OCI-LY7 (cell line): ENCODE measurements at regions not wholly inside any gene's neighbourhood (a gene's known extent, or its start where the extent isn't known, plus 50 kb on each side); places are given as distances from the start of the nearest gene placed in this dataset.

Experiments
- BruUV-seq: library from RNA; stranded (reverse); fragments of 400-500 nt; replicated peaks from 2 replicates; lab custom pipeline; 2021; lab: Mats Ljungman, UMichigan
- CTCF ChIA-PET: fragments of 300-600 bp; sonication (Branson Sonifier 250); formaldehyde crosslinking; loops from one replicate; lab custom pipeline; 2022; ENCODE audit warnings: antibody characterized with exemption; ENCODE audit not compliant: unreplicated experiment; lab: Charles Lee
- POLR2A ChIA-PET: fragments of 300-600 bp; sonication (Branson Sonifier 250); formaldehyde crosslinking; loops from one replicate; lab custom pipeline; 2022; ENCODE audit warnings: antibody characterized with exemption; lab: Charles Lee
- DNase-seq: peaks from one replicate; pipeline ENCODE4 v3.0.0-alpha.2; 2015; ENCODE audit warnings: low spot score
- H2AFZ ChIP-seq: fragments of 200-600 bp; sonication (generic), shearing (Covaris generic); 2 replicates; pipeline ENCODE4 v1.6.1; 2014; ENCODE audit warnings: mild to moderate bottlenecking, antibody characterized with exemption, low read length, moderate library complexity
- H3K27ac ChIP-seq: fragments of 200-600 bp; sonication (generic); 2 replicates; pipeline ENCODE4 v1.5.1; 2014; ENCODE audit warnings: mixed run types, low read depth, mild to moderate bottlenecking, moderate library complexity, low read length, inconsistent platforms; ENCODE audit not compliant: poor library complexity, severe bottlenecking
- H3K36me3 ChIP-seq: fragments of 200-600 bp; sonication (generic); 2 replicates; pipeline ENCODE4 v1.6.1; 2014; ENCODE audit warnings: mild to moderate bottlenecking, antibody characterized with exemption, low read length, moderate library complexity, mixed read lengths; ENCODE audit not compliant: insufficient read depth
- H3K4me1 ChIP-seq: fragments of 200-600 bp; sonication (generic); 2 replicates; pipeline ENCODE4 v1.5.1; 2014; ENCODE audit warnings: mild to moderate bottlenecking, low read length; ENCODE audit not compliant: insufficient read depth, poor library complexity, severe bottlenecking
- H3K4me2 ChIP-seq: fragments of 200-600 bp; sonication (generic); 2 replicates; pipeline ENCODE4 v1.6.1; 2014; ENCODE audit warnings: mild to moderate bottlenecking, low read length
- H3K4me3 ChIP-seq: fragments of 200-600 bp; sonication (generic); 2 replicates; pipeline ENCODE4 v1.5.1; 2014; ENCODE audit warnings: mild to moderate bottlenecking, low read depth, low read length; ENCODE audit not compliant: poor library complexity, severe bottlenecking
- H3K79me2 ChIP-seq: fragments of 200-600 bp; sonication (generic); 2 replicates; pipeline ENCODE4 v1.6.1; 2016; ENCODE audit warnings: low read depth, mild to moderate bottlenecking, low read length, moderate library complexity, mixed read lengths; ENCODE audit not compliant: insufficient read depth
- H3K9me2 ChIP-seq: fragments of 200-600 bp; sonication (generic); 2 replicates; pipeline ENCODE4 v1.6.1; 2016; ENCODE audit warnings: mild to moderate bottlenecking, low read length, mixed read lengths; ENCODE audit not compliant: insufficient read depth
- H3K9me3 ChIP-seq: fragments of 200-600 bp; sonication (generic); 2 replicates; pipeline ENCODE4 v1.6.1; 2014; ENCODE audit warnings: mild to moderate bottlenecking, mixed run types, low read length, mixed read lengths
- H4K20me1 ChIP-seq: fragments of 200-600 bp; sonication (generic); 2 replicates; pipeline ENCODE4 v1.6.1; 2014; ENCODE audit warnings: mild to moderate bottlenecking, antibody characterized with exemption, low read length, moderate library complexity, mixed read lengths; ENCODE audit not compliant: insufficient read depth
- EZH2phosphoT487 ChIP-seq: fragments of 200-600 bp; sonication (generic); IDR thresholded peaks from 2 replicates; pipeline ENCODE4 v1.6.1; 2018; ENCODE audit warnings: low read depth, borderline replicate concordance, mild to moderate bottlenecking, mixed run types, antibody characterized with exemption, low read length, moderate library complexity, mixed read lengths
- intact Hi-C: fragments of 100-400 bp; cut with micrococcal nuclease; formaldehyde crosslinking; loops from one replicate; pipeline ENCODE4 v1.10.0; 2022; ENCODE audit not compliant: unreplicated experiment
- TF ChIP-seq, protein P1 (sequence below): fragments of 200-600 bp; sonication (generic); conservative IDR thresholded peaks from 2 replicates; pipeline ENCODE4 v1.5.1; 2014; ENCODE audit warnings: mild to moderate bottlenecking, antibody characterized with exemption, low read length, moderate library complexity, mixed read lengths

DNA sequence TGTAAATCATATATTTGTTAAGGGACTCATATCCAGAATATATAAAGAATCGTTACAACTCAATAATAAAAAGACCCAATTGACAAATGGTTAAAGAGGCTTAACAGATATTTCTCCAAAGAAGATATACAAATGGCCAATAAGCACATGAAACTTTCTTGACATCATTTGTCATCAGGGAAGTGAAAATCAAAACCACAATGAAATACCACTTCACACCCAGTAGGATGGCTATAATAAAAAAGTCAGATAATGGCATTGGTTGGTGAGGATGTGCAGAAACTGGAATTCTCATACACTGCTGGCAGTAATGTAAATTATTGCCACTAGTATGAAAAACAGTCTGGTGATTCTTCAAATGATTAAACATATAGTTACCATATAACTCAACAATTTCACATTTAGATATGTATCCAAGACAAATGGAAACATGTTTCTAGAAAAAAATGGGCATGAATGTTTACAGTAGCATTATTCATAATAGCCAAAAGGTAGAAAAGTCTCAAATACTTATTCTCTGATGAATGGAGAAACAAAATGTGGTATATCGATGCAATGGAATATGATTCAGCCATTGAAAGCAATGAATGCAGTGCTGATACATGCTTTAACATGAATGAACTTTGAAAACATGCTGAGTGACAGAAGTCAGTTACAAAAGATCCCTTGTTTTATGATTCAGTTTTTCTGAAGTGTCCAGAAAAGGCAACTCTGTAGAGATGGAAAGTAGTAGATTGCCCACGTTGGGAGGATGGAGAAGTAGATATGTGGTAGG is 304.6 kb upstream of the ZEB2 start:
- H3K4me1 ChIP-seq: no peaks in the 10 kb centered on the region
- CTCF ChIA-PET: no interaction called here
- TF ChIP-seq, protein P1, sequence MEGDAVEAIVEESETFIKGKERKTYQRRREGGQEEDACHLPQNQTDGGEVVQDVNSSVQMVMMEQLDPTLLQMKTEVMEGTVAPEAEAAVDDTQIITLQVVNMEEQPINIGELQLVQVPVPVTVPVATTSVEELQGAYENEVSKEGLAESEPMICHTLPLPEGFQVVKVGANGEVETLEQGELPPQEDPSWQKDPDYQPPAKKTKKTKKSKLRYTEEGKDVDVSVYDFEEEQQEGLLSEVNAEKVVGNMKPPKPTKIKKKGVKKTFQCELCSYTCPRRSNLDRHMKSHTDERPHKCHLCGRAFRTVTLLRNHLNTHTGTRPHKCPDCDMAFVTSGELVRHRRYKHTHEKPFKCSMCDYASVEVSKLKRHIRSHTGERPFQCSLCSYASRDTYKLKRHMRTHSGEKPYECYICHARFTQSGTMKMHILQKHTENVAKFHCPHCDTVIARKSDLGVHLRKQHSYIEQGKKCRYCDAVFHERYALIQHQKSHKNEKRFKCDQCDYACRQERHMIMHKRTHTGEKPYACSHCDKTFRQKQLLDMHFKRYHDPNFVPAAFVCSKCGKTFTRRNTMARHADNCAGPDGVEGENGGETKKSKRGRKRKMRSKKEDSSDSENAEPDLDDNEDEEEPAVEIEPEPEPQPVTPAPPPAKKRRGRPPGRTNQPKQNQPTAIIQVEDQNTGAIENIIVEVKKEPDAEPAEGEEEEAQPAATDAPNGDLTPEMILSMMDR: no peak
- no peak for TF ChIP-seq EZH2phosphoT487

DNA sequence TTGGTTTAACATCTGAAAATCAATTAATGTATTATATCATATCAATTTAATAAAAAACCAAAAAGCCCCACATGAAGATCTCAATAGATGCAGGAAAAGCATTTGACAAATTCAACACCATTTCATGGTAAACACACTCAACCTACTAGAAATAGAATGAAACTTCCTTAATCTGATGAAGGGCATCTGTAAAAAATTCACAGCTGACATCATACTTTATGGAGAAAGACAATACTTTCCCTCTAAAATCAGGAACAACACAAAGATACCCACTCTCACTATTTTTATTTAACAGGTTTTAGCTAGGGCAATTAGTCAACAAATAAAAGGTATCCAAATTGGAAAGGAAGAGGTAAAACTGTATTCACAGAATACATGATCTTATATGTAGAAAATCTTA is 303.0 kb upstream of the ZEB2 start:
- peaks cover 8% of the 10 kb centered on the region; the same call in 1 of the 2 replicates for H3K9me3 ChIP-seq
- no peak for DNase-seq
- POLR2A ChIA-PET: no interaction called here
- H3K36me3 ChIP-seq: no peaks in the 10 kb centered on the region
- H3K4me3 ChIP-seq: no peak overlapping the region
- H3K4me2 ChIP-seq: no peak overlapping the region
- no peaks in the 10 kb centered on the region for H3K4me1 ChIP-seq
- H4K20me1 ChIP-seq: no peaks in the 10 kb centered on the region
- intact Hi-C loops: no loop called here
- CTCF ChIA-PET: no interaction called here
- H2AFZ ChIP-seq: no peak overlapping the region
- no peak overlapping the region for H3K27ac ChIP-seq
- TF ChIP-seq, protein P1: no peak
- no peak for TF ChIP-seq EZH2phosphoT487
- H3K9me2 ChIP-seq: no peaks in the 10 kb centered on the region
- no TSS peak for BruUV-seq
- H3K79me2 ChIP-seq: no peaks in the 10 kb centered on the region

More for the DNA sequence above, 304.6 kb upstream of the ZEB2 start:
- no peak for DNase-seq
- POLR2A ChIA-PET: interaction anchor here (0.6 kb wide), 1 partner anchor 344 kb away, joined by 3 read pairs; no protein-coding TSS in a partner anchor
- Histone ChIP-seq H3K4me2 (no peak overlapping the region), H3K9me2 (no peaks in the 10 kb centered on the region), H3K9me3 (peaks cover 8% of the 10 kb centered on the region; the same call in 1 of the 2 replicates), H3K4me3 (no peak overlapping the region), H2AFZ (no peak overlapping the region), H3K36me3 (no peaks in the 10 kb centered on the region), H3K79me2 (no peaks in the 10 kb centered on the region), H3K27ac (no peak overlapping the region), H4K20me1 (no peaks in the 10 kb centered on the region)
- no TSS peak for BruUV-seq
- intact Hi-C loops: no loop called here

DNA sequence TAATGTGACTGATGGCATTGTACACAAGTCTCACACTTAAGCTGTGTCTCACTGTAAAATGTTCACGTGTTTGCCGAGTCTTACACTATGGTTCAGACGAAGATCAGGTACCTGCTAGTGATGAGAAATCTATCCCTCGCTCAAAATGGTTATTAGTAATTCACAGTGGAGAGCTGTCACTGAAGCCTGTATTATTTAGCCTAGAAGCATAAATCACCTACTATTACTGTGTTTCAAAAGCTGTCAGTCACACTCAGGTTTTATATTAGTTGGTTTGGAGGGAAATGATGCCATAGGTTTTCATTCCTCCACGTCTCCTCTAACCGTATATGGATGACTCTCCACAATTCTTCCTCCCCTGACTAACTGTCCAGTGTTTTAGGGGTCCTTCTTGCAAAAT is 292.4 kb upstream of the ZEB2 start:
- no peaks in the 10 kb centered on the region for H3K4me1 ChIP-seq
- ChIA-PET POLR2A (interaction anchor here (0.6 kb wide), 2 partner anchors 571 to 1027 kb away, joined by 3 to 4 read pairs; no protein-coding TSS in a partner anchor), CTCF (no interaction called here)
- no peak for DNase-seq
- H3K9me3 ChIP-seq: no peaks in the 10 kb centered on the region
- TF ChIP-seq, protein P1: no peak
- TF ChIP-seq EZH2phosphoT487: no peak
- no TSS peak for BruUV-seq
- H4K20me1 ChIP-seq: no peaks in the 10 kb centered on the region
- H3K36me3 ChIP-seq: no peaks in the 10 kb centered on the region
- H2AFZ ChIP-seq: no peak overlapping the region
- H3K9me2 ChIP-seq: no peaks in the 10 kb centered on the region
- intact Hi-C loops: no loop called here
- no peak overlapping the region for H3K4me2 ChIP-seq
- H3K27ac ChIP-seq: no peak overlapping the region
- H3K79me2 ChIP-seq: no peaks in the 10 kb centered on the region
- no peak overlapping the region for H3K4me3 ChIP-seq
